HepG2 (cell line): ENCODE measurements at regions not wholly inside any gene's neighbourhood (a gene's known extent, or its start where the extent isn't known, plus 50 kb on each side); places are given as distances from the start of the nearest gene placed in this dataset.

Experiments
- ATAC-seq: fragments of 200-7000 bp; cut with Tn5 transposase; 3 replicates; pipeline ENCODE4 v1.9.1; 2020; ENCODE audit warnings: mild to moderate bottlenecking, moderate library complexity
- BruUV-seq: library from RNA; stranded (reverse); fragments of 400-500 nt; replicated peaks from 2 replicates; lab custom pipeline; 2021; lab: Mats Ljungman, UMichigan
- CTCF ChIA-PET: fragments of 300-600 bp; formaldehyde crosslinking; extraction: SDS; loops from one replicate; lab custom pipeline; 2021; ENCODE audit warnings: low total read pairs, inconsistent platforms, low intra/inter-chr PET ratio; lab: Yijun Ruan, JAX
- POLR2A ChIA-PET: fragments of 350-600 bp; sonication (Branson Sonifier 250); formaldehyde crosslinking; loops from one replicate; lab custom pipeline; 2020; ENCODE audit warnings: antibody characterized with exemption, inconsistent platforms; lab: Yijun Ruan, JAX
- DNase-seq: peaks from one replicate; pipeline ENCODE4 v3.0.0-alpha.2; 2015; ENCODE audit warnings: low spot score
- FAIRE-seq: peaks from 3 replicates; lab custom pipeline; 2011; peaks lifted over from hg19 to GRCh38; lab: Jason Lieb, UNC
- H2AFZ ChIP-seq: one replicate; pipeline ENCODE4 v1.6.1; 2011; ENCODE audit warnings: low read length, inconsistent platforms
- H3K27ac ChIP-seq: fragments of 300-600 bp; 3 replicates; pipeline ENCODE4 v1.8.0; 2011; ENCODE audit warnings: mixed run types, mild to moderate bottlenecking, mixed read lengths, low read length, inconsistent platforms; ENCODE audit not compliant: insufficient read depth; ENCODE audit errors: extremely low read length
- H3K27me3 ChIP-seq, 2 experiments: fragments of 200-600 bp in 1 of 2; 2 replicates in 1 of 2; 3 replicates in 1 of 2; pipeline versions ENCODE4 v1.6.0 to v1.8.0; 2011; ENCODE audit warnings: low read length in 2 of 2, mild to moderate bottlenecking in 2 of 2, moderate library complexity in 2 of 2, inconsistent platforms in 1 of 2; ENCODE audit not compliant: insufficient read depth in 2 of 2, control insufficient read depth in 1 of 2
- H3K36me3 ChIP-seq, 2 experiments: fragments of 200-600 bp in 1 of 2; replicated peaks in 1 of 2; 2 replicates in 1 of 2; 3 replicates in 1 of 2; pipeline versions ENCODE4 v1.5.1 to v1.8.0; 2011; ENCODE audit warnings: low read length in 2 of 2, inconsistent platforms in 1 of 2; ENCODE audit not compliant: insufficient read depth in 2 of 2, control insufficient read depth in 1 of 2
- H3K4me1 ChIP-seq: 2 replicates; pipeline ENCODE4 v1.5.1; 2012; ENCODE audit warnings: low read length, inconsistent platforms; ENCODE audit not compliant: insufficient read depth
- H3K4me2 ChIP-seq: 2 replicates; pipeline ENCODE4 v1.6.0; 2011; ENCODE audit warnings: low read depth, low read length, inconsistent platforms
- H3K4me3 ChIP-seq, 3 experiments: fragments of 200-600 bp in 1 of 3; sonication (generic), shearing (Covaris generic) in 1 of 3; replicated peaks in 1 of 3; 2 replicates each; pipeline ENCODE4 v1.5.1; 2011 to 2016; ENCODE audit warnings: low read length in 3 of 3, inconsistent platforms in 2 of 3, low read depth in 2 of 3, mild to moderate bottlenecking in 2 of 3, control low read depth in 1 of 3, mixed read lengths in 1 of 3; ENCODE audit not compliant: insufficient read depth in 1 of 3
- H3K79me2 ChIP-seq: one replicate; pipeline ENCODE4 v1.6.1; 2011; ENCODE audit warnings: low read length, inconsistent platforms; ENCODE audit not compliant: insufficient read depth
- H3K9ac ChIP-seq: 2 replicates; pipeline ENCODE4 v1.6.0; 2011; ENCODE audit warnings: mild to moderate bottlenecking, low read depth, low read length, inconsistent platforms; ENCODE audit not compliant: insufficient read depth
- H3K9me3 ChIP-seq: 2 replicates; pipeline ENCODE4 v1.5.1; 2012; ENCODE audit warnings: mild to moderate bottlenecking, low read length
- H4K20me1 ChIP-seq: 2 replicates; pipeline ENCODE4 v1.6.0; 2011; ENCODE audit warnings: inconsistent platforms, mild to moderate bottlenecking, low read length, moderate library complexity; ENCODE audit not compliant: insufficient read depth
- DNMT1 ChIP-seq: sonication (generic); formaldehyde crosslinking; IDR thresholded peaks from 2 replicates; pipeline ENCODE4 v1.5.1; 2020; ENCODE audit warnings: mild to moderate bottlenecking, missing genetic modification reagents
- EZH2 ChIP-seq: conservative IDR thresholded peaks from 2 replicates; pipeline ENCODE4 v1.6.1; 2012; ENCODE audit warnings: mild to moderate bottlenecking, low read depth, low read length, moderate library complexity
- PCBP2 ChIP-seq: fragments of 200-400 bp; formaldehyde crosslinking; optimal IDR thresholded peaks from 2 replicates; pipeline ENCODE3; 2018; ENCODE audit warnings: low read length, low read depth; ENCODE audit not compliant: poor library complexity, severe bottlenecking
- ZNF235 ChIP-seq: sonication (generic); formaldehyde crosslinking; IDR thresholded peaks from 2 replicates; pipeline ENCODE4 v1.8.1; 2023; ENCODE audit warnings: mild to moderate bottlenecking, missing genetic modification reagents, borderline replicate concordance
- WGBS: methylation state at CpG from one replicate; pipeline ENCODE4 v1.1.6; 2017; ENCODE audit warnings: low lambda C conversion rate; 5-methylcytosine and 5-hydroxymethylcytosine counted together
- in situ Hi-C: cut with HindIII; loops from 2 replicates; pipeline ENCODE4 v1.10.0; 2017; ENCODE audit warnings: low pct_unique_long_range_greater_than_20kb; ENCODE audit not compliant: extremely low pct_ligation_motif_present
- intact Hi-C: fragments of 100-400 bp; cut with micrococcal nuclease; formaldehyde crosslinking; loops from one replicate; pipeline ENCODE4 v1.10.0; 2022; ENCODE audit not compliant: unreplicated experiment
- TF ChIP-seq, protein P1 (sequence below): sonication (generic); formaldehyde crosslinking; IDR thresholded peaks from 2 replicates; pipeline ENCODE4 v1.4.0; 2020; ENCODE audit warnings: missing genetic modification reagents, borderline replicate concordance
- TF ChIP-seq, protein P2 (sequence below): sonication (generic); formaldehyde crosslinking; conservative IDR thresholded peaks from 2 replicates; pipeline ENCODE4 v1.4.0; 2020; ENCODE audit warnings: missing genetic modification reagents
- TF ChIP-seq, protein P3 (sequence below): IDR thresholded peaks from 2 replicates; pipeline ENCODE4 v1.6.1; 2016; ENCODE audit warnings: low read depth
- TF ChIP-seq, protein P4 (sequence below): sonication (generic); formaldehyde crosslinking; IDR thresholded peaks from 2 replicates; pipeline ENCODE4 v1.4.0; 2020; ENCODE audit warnings: missing genetic modification reagents, borderline replicate concordance

DNA sequence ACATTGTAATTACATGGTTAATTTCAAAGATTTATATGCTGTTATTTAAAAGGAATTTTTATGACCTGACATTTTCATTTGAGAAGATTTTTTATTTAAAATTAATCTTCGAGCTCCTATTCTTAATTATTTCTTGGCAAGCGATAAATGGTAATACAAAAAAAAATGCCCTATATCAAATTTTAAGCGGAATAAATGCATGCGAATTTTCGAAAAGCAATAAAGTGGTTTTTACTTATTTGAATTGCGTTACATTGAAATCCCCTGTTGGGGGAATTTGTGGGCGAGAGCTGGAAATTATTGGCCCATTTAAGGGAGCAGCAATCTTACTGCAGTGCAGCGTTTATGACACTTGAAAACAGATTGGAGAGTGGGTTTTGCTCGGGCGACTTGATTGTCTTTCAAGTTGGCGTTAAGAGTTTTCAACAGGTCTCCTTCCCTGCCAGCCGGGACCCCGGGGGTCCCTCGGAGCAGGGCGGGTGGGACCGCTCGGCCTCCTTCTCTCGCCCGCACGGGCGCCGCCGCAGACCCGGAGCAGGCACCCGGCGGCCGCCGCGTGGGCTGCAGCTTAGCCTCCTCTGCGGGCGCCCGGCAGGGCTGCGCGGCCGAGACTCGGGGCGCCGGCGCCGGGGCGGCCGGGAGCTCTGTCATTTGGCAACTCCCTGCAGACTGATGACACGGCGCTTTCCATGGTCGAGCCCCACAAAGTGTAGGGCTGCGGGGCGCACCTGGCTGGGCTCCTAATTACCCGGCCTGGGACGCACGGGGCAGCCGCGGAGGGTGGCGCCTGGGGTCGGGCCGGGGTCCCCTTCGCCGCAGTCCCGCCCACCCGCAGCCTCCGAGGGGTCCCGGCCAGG is 255.1 kb upstream of the SOX21 start:
- peaks cover 10 to 52% of the 10 kb centered on the region in 2 experiments for H3K27me3 ChIP-seq
- H3K79me2 ChIP-seq = no peaks in the 10 kb centered on the region
- no peak overlapping the region for H2AFZ ChIP-seq
- intact Hi-C loops = no loop called here
- FAIRE-seq (no peak), ATAC-seq (peak; percentile 95), DNase-seq (no peak)
- 10% methylated on average over 7 of the region's 61 CpGs for WGBS
- H4K20me1 ChIP-seq = no peaks in the 10 kb centered on the region
- H3K27ac ChIP-seq = no peak overlapping the region
- H3K36me3 ChIP-seq = no peaks in the 10 kb centered on the region
- no peaks in the 10 kb centered on the region for H3K9me3 ChIP-seq
- peak overlapping the region; percentile 45 to 61 (median 46); a peak in 4 of 6 replicates for H3K4me3 ChIP-seq
- BruUV-seq = no TSS peak
- no peak overlapping the region for H3K9ac ChIP-seq
- CTCF ChIA-PET = no interaction called here
- peak overlapping the region; percentile 63 for H3K4me2 ChIP-seq
- peaks cover 11% of the 10 kb centered on the region for H3K4me1 ChIP-seq
- in situ Hi-C loops = no loop called here
- POLR2A ChIA-PET = no interaction called here
- TF ChIP-seq PCBP2 (no peak), ZNF235 (no peak), EZH2 (peak; percentile 87), DNMT1 (no peak)
- TF ChIP-seq, protein P1, sequence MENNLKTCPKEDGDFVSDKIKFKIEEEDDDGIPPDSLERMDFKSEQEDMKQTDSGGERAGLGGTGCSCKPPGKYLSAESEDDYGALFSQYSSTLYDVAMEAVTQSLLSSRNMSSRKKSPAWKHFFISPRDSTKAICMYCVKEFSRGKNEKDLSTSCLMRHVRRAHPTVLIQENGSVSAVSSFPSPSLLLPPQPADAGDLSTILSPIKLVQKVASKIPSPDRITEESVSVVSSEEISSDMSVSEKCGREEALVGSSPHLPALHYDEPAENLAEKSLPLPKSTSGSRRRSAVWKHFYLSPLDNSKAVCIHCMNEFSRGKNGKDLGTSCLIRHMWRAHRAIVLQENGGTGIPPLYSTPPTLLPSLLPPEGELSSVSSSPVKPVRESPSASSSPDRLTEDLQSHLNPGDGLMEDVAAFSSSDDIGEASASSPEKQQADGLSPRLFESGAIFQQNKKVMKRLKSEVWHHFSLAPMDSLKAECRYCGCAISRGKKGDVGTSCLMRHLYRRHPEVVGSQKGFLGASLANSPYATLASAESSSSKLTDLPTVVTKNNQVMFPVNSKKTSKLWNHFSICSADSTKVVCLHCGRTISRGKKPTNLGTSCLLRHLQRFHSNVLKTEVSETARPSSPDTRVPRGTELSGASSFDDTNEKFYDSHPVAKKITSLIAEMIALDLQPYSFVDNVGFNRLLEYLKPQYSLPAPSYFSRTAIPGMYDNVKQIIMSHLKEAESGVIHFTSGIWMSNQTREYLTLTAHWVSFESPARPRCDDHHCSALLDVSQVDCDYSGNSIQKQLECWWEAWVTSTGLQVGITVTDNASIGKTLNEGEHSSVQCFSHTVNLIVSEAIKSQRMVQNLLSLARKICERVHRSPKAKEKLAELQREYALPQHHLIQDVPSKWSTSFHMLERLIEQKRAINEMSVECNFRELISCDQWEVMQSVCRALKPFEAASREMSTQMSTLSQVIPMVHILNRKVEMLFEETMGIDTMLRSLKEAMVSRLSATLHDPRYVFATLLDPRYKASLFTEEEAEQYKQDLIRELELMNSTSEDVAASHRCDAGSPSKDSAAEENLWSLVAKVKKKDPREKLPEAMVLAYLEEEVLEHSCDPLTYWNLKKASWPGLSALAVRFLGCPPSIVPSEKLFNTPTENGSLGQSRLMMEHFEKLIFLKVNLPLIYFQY (CRISPR knock-in tag) = no peak
- TF ChIP-seq, protein P2, sequence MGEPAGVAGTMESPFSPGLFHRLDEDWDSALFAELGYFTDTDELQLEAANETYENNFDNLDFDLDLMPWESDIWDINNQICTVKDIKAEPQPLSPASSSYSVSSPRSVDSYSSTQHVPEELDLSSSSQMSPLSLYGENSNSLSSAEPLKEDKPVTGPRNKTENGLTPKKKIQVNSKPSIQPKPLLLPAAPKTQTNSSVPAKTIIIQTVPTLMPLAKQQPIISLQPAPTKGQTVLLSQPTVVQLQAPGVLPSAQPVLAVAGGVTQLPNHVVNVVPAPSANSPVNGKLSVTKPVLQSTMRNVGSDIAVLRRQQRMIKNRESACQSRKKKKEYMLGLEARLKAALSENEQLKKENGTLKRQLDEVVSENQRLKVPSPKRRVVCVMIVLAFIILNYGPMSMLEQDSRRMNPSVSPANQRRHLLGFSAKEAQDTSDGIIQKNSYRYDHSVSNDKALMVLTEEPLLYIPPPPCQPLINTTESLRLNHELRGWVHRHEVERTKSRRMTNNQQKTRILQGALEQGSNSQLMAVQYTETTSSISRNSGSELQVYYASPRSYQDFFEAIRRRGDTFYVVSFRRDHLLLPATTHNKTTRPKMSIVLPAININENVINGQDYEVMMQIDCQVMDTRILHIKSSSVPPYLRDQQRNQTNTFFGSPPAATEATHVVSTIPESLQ (CRISPR knock-in tag) = no peak
- TF ChIP-seq, protein P3, sequence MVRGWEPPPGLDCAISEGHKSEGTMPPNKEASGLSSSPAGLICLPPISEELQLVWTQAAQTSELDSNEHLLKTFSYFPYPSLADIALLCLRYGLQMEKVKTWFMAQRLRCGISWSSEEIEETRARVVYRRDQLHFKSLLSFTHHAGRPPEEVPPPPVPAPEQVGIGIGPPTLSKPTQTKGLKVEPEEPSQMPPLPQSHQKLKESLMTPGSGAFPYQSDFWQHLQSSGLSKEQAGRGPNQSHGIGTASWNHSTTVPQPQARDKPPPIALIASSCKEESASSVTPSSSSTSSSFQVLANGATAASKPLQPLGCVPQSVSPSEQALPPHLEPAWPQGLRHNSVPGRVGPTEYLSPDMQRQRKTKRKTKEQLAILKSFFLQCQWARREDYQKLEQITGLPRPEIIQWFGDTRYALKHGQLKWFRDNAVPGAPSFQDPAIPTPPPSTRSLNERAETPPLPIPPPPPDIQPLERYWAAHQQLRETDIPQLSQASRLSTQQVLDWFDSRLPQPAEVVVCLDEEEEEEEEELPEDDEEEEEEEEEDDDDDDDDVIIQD (CRISPR knock-in tag) = no peak
- TF ChIP-seq, protein P4, sequence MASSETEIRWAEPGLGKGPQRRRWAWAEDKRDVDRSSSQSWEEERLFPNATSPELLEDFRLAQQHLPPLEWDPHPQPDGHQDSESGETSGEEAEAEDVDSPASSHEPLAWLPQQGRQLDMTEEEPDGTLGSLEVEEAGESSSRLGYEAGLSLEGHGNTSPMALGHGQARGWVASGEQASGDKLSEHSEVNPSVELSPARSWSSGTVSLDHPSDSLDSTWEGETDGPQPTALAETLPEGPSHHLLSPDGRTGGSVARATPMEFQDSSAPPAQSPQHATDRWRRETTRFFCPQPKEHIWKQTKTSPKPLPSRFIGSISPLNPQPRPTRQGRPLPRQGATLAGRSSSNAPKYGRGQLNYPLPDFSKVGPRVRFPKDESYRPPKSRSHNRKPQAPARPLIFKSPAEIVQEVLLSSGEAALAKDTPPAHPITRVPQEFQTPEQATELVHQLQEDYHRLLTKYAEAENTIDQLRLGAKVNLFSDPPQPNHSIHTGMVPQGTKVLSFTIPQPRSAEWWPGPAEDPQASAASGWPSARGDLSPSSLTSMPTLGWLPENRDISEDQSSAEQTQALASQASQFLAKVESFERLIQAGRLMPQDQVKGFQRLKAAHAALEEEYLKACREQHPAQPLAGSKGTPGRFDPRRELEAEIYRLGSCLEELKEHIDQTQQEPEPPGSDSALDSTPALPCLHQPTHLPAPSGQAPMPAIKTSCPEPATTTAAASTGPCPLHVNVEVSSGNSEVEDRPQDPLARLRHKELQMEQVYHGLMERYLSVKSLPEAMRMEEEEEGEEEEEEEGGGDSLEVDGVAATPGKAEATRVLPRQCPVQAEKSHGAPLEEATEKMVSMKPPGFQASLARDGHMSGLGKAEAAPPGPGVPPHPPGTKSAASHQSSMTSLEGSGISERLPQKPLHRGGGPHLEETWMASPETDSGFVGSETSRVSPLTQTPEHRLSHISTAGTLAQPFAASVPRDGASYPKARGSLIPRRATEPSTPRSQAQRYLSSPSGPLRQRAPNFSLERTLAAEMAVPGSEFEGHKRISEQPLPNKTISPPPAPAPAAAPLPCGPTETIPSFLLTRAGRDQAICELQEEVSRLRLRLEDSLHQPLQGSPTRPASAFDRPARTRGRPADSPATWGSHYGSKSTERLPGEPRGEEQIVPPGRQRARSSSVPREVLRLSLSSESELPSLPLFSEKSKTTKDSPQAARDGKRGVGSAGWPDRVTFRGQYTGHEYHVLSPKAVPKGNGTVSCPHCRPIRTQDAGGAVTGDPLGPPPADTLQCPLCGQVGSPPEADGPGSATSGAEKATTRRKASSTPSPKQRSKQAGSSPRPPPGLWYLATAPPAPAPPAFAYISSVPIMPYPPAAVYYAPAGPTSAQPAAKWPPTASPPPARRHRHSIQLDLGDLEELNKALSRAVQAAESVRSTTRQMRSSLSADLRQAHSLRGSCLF (CRISPR knock-in tag) = no peak
